Neural cell (in vitro differentiated cells): ENCODE measurements at regions not wholly inside any gene's neighbourhood (a gene's known extent, or its start where the extent isn't known, plus 50 kb on each side); places are given as distances from the start of the nearest gene placed in this dataset.

Experiments used
- H2AFZ ChIP-seq: fragments of 200-600, 300-800 bp; sonication (generic), shearing (Covaris generic); 2 replicates; pipeline ENCODE4 v1.6.0; 2014; ENCODE audit warnings: low read depth, mild to moderate bottlenecking, antibody characterized with exemption, low read length, moderate library complexity
- H3F3A ChIP-seq: fragments of 200-600 bp; shearing (Covaris generic); 2 replicates; pipeline ENCODE4 v1.6.1; 2016; ENCODE audit warnings: mild to moderate bottlenecking, moderate library complexity, mixed read lengths, antibody characterized with exemption, low read length; ENCODE audit not compliant: insufficient read depth, poor library complexity, severe bottlenecking
- H3K27ac ChIP-seq: fragments of 200-600, 300-800 bp; sonication (generic), shearing (Covaris generic); 2 replicates; pipeline ENCODE4 v1.5.1; 2014; ENCODE audit warnings: mild to moderate bottlenecking, low read length, moderate library complexity
- H3K27me3 ChIP-seq: fragments of 300-800, 200-600 bp; sonication (generic), shearing (Covaris generic); 2 replicates; pipeline ENCODE4 v1.6.0; 2014; ENCODE audit warnings: mild to moderate bottlenecking, low read depth, low read length, moderate library complexity; ENCODE audit not compliant: insufficient read depth
- H3K36me3 ChIP-seq: fragments of 300-800, 200-600 bp; sonication (generic), shearing (Covaris generic); 2 replicates; pipeline ENCODE4 v1.5.1; 2014; ENCODE audit warnings: mild to moderate bottlenecking, antibody characterized with exemption, low read length, moderate library complexity; ENCODE audit not compliant: insufficient read depth
- H3K4me2 ChIP-seq: fragments of 300-800, 200-600 bp; sonication (generic), shearing (Covaris generic); 2 replicates; pipeline ENCODE4 v1.6.0; 2014; ENCODE audit warnings: mild to moderate bottlenecking, low read length
- H3K4me3 ChIP-seq: fragments of 300-800, 200-600 bp; sonication (generic), shearing (Covaris generic); 2 replicates; pipeline ENCODE4 v1.5.1; 2014; ENCODE audit warnings: mild to moderate bottlenecking, low read length, moderate library complexity
- H3K79me2 ChIP-seq: fragments of 200-600 bp; shearing (Covaris generic); replicated peaks from 2 replicates; pipeline ENCODE4 v1.6.0; 2014; ENCODE audit warnings: mild to moderate bottlenecking, low read length, moderate library complexity; ENCODE audit not compliant: insufficient read depth
- H3K9ac ChIP-seq: fragments of 300-800, 200-600 bp; sonication (generic), shearing (Covaris generic); 2 replicates; pipeline ENCODE4 v1.6.1; 2016; ENCODE audit warnings: mild to moderate bottlenecking, low read length, mixed read lengths
- H3K9me2 ChIP-seq: fragments of 200-600 bp; shearing (Covaris generic); 2 replicates; pipeline ENCODE4 v1.6.1; 2016; ENCODE audit warnings: mild to moderate bottlenecking, low read length, mixed read lengths; ENCODE audit not compliant: insufficient read depth
- H3K9me3 ChIP-seq: fragments of 200-600, 300-800 bp; sonication (generic), shearing (Covaris generic); 2 replicates; pipeline ENCODE4 v1.6.1; 2016; ENCODE audit warnings: mild to moderate bottlenecking, mixed run types, low read length, moderate library complexity, mixed read lengths
- H4K20me1 ChIP-seq: fragments of 200-600 bp; shearing (Covaris generic); 2 replicates; pipeline ENCODE4 v1.6.1; 2016; ENCODE audit warnings: mild to moderate bottlenecking, mixed run types; ENCODE audit not compliant: insufficient read depth
- CTCF ChIP-seq: fragments of 450-650 bp; IDR thresholded peaks from 2 replicates; pipeline ENCODE4 v1.5.1; 2014; ENCODE audit warnings: antibody characterized with exemption, mild to moderate bottlenecking, moderate library complexity; ENCODE audit not compliant: poor library complexity, severe bottlenecking
- EP300 ChIP-seq: fragments of 450-650 bp; conservative IDR thresholded peaks from 2 replicates; pipeline ENCODE4 v1.6.1; 2014; ENCODE audit warnings: antibody characterized with exemption, mild to moderate bottlenecking, moderate library complexity; ENCODE audit not compliant: poor library complexity, severe bottlenecking
- EZH2 ChIP-seq: fragments of 200-600, 300-800 bp; shearing (Covaris generic), sonication (generic); IDR thresholded peaks from 2 replicates; pipeline ENCODE4 v1.6.1; 2014; ENCODE audit warnings: antibody characterized with exemption, low read length, borderline replicate concordance, mild to moderate bottlenecking; ENCODE audit not compliant: insufficient read depth, poor library complexity, severe bottlenecking
- MXI1 ChIP-seq: fragments of 450-650 bp; conservative IDR thresholded peaks from 2 replicates; pipeline ENCODE4 v1.6.1; 2014; ENCODE audit warnings: antibody characterized with exemption, mild to moderate bottlenecking; ENCODE audit not compliant: poor library complexity, severe bottlenecking
- POLR2AphosphoS5 ChIP-seq: IDR thresholded peaks from 2 replicates; pipeline ENCODE4 v1.6.1; 2012
- RAD21 ChIP-seq: fragments of 450-650 bp; conservative IDR thresholded peaks from 2 replicates; pipeline ENCODE4 v1.6.1; 2014; ENCODE audit warnings: antibody characterized with exemption, mild to moderate bottlenecking, moderate library complexity
- REST ChIP-seq: IDR thresholded peaks from 2 replicates; pipeline ENCODE4 v1.6.1; 2012; ENCODE audit warnings: borderline replicate concordance
- SMC3 ChIP-seq: fragments of 450-650 bp; conservative IDR thresholded peaks from 2 replicates; pipeline ENCODE4 v1.6.1; 2014; ENCODE audit warnings: antibody characterized with exemption, mild to moderate bottlenecking, moderate library complexity; ENCODE audit not compliant: poor library complexity
- TAF1 ChIP-seq: IDR thresholded peaks from 2 replicates; pipeline ENCODE4 v1.6.1; 2012; ENCODE audit warnings: low read depth

- Histone ChIP-seq H3K4me3 (no peak overlapping the region), H3K27ac (no peak overlapping the region), H3K9me3 (no peaks in the 10 kb centered on the region), H3K79me2 (no peaks in the 10 kb centered on the region), H3K27me3 (no peaks in the 10 kb centered on the region), H3F3A (no peaks in the 10 kb centered on the region), H3K36me3 (no peaks in the 10 kb centered on the region), H3K4me2 (no peak overlapping the region), H3K9me2 (no peaks in the 10 kb centered on the region), H3K9ac (no peak overlapping the region), H2AFZ (no peak overlapping the region), H4K20me1 (no peaks in the 10 kb centered on the region)
- no peak for TF ChIP-seq CTCF
- TF ChIP-seq SMC3: no peak
- no peak for TF ChIP-seq POLR2AphosphoS5
- TF ChIP-seq REST: no peak
- no peak for TF ChIP-seq RAD21
- no peak for TF ChIP-seq EP300
- no peak for TF ChIP-seq TAF1
- TF ChIP-seq EZH2: no peak
- no peak for TF ChIP-seq MXI1
These were observed 138.4 kb downstream of the RFC3 start for GRCh38 chr13:33956346-33956745.

GRCh38 chr13:33957497-33957905, 139.6 kb downstream of the RFC3 start:
- Histone ChIP-seq H3K9me2 (no peaks in the 10 kb centered on the region), H3K27ac (no peak overlapping the region), H3K9ac (no peak overlapping the region), H4K20me1 (no peaks in the 10 kb centered on the region), H3K27me3 (no peaks in the 10 kb centered on the region), H3K79me2 (no peaks in the 10 kb centered on the region), H3F3A (no peaks in the 10 kb centered on the region), H3K36me3 (no peaks in the 10 kb centered on the region), H2AFZ (no peak overlapping the region), H3K4me2 (no peak overlapping the region), H3K9me3 (no peaks in the 10 kb centered on the region), H3K4me3 (no peak overlapping the region)
- no peak for TF ChIP-seq RAD21
- no peak for TF ChIP-seq MXI1
- TF ChIP-seq EZH2: no peak
- no peak for TF ChIP-seq REST
- no peak for TF ChIP-seq CTCF
